NCI-H1092 (cell line): ENCODE measurements at regions not wholly inside any gene's neighbourhood (a gene's known extent, or its start where the extent isn't known, plus 50 kb on each side); places are given as distances from the start of the nearest gene placed in this dataset.

Source experiments
- DNase-seq: peaks from one replicate; lab custom pipeline; 2025; lab: John Stamatoyannopoulos, UW

DNA sequence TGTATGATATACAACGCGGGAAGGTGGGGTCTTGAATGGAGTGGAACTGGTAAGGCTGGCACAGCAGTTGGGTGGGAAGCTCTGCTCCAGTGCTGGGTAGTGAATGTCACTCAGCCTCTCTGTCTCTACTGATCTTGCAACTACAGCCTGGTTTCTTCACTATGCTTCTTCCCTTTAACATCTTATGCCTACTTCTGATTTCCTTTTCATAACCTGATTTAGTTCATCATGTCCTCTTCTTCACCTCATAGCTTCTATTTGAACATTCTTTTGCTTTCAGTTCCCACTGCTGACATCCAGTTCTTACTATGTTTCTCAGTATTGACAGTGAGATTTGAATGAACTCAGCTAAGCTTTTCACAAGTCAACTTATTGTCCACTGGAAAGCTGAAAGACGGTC lies 286.2 kb downstream of the ARL6IP6 start:
- no peak for DNase-seq

DNA sequence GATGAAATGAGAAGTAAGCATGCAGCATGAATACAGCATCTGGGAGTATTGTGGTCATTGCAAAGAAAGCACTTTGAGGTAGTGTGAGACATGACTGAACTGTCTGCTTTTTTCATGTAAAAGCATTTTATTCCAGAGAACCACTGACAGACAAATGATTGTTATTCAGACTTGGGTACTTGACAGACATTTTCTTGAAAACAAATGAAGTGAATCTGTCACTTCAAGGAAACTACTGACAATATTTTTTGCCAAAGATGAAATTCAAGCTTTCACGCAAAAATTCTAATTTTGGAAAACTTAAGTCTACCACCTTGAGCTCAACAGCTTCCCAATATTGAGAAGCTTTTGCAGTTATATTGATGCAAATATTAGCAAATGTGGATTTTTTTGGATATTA lies 255.7 kb downstream of the ARL6IP6 start:
- DNase-seq: no peak

DNA sequence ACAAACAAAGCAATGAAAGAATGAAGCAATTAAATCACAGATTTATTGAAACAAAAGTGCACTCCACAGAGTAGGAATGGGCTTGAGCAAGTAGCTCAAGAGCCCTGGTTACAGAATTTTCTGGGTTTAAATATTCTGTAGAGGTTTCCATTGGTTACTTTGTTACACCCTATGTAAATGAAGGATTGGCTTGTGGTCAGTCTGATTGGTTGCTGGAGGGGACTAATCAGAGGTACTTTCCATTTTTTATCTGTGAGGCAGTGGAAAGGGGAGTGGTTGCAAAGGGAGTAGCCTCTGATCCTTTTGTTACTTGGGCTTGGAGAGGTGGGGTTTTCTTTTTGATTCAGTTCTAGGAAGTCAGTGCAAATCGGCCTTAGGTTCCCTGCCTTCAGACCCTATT lies 253.3 kb downstream of the ARL6IP6 start:
- no peak for DNase-seq

DNA sequence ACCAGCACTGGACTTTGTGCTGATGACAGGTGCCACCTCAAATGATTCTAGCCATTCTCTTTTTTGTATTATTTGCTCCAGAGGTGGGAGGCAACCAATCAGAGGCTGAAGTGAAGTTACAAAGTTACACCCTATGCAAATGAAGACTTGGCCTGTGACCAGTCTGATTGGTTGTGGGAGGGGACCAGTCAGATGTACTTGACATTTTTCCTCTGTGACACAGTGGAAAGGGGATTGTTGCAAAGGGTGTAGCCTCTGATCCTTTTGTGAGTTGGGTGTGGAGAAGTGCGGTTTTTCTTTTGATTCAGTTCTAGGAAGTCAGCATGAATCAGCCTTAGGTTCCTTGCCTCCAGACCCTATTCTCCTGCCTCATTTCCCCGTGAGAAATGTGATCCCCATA lies 244.0 kb downstream of the ARL6IP6 start:
- DNase-seq: no peak

DNA sequence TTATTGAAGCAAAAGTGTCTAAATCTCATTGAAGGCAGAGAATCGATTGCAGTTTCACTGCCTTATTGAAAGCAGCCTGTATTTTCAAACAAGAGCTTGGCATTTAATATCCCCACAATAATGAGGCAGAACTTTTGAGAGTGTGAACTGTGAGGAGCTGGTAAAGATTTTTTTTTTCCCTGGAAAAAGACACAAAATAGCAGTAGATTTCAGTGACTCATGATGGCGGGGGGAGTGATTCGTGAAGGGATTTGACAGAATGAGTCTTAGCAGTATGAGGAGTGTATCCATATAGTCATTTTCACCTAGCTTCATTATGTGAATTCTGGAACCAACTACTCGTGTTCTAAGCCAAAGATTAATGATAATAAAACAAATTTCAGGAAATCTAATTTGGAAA lies 242.9 kb downstream of the ARL6IP6 start:
- no peak for DNase-seq

DNA sequence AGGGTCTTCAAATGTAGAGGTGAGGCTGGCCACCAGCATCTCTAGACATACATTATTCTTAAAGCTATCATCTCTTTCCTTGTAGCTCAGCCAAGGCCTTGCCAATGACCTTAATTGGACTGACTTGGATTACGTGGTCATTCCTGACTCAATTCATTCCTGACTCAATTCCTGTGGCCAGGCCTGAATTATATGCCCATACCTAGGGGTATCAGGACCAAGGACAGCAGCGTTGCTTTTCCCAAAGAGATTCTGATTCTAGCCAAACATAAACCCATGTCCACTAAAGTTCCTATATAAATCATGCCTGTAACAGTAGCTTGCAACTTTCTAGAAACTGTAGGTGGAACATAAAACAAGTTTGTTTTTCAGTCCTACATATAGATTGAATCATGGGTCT lies 231.7 kb downstream of the ARL6IP6 start:
- no peak for DNase-seq

DNA sequence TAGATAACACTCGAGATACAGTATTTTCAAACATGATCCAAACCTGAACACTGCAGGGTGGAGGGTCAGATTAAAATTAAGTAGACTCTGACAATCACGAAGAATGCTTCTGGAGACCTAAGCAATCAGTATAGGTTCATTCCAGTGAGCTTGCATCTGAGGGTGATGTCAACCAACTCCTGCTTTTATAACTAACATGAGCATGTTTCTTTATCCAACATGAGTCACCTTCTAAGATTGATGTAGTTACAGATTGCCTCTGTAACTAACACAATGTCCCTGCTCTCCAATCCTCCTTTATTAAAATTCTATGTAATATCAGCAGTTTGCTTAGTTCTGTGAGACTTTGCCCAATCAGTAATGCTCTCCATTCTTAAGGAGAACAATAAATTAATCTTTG lies 225.7 kb downstream of the ARL6IP6 start:
- DNase-seq: no peak

DNA sequence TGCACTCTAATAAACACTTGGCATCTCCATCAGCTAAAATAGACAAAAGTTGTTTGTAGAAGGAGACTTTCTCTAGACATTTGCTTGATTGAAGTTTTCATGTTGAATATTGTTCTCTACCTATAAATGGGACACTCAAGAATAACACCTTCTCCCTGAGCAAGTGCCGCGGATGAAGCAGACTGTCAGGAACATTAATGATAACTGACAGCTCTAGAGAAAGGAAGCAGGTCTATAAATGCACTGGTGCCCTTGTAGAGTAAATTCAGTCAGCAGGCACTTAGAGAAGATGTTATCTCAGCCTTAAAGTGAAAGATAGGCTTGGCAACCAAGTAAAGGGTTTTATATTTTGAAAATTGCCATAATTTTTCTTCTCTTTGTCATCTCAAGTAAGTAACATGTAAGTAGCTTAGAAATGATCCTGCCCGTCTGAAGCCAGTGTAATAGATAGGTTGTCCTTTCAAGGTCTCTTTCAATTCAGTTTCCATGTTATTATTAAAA lies 224.6 kb downstream of the ARL6IP6 start:
- no peak for DNase-seq

DNA sequence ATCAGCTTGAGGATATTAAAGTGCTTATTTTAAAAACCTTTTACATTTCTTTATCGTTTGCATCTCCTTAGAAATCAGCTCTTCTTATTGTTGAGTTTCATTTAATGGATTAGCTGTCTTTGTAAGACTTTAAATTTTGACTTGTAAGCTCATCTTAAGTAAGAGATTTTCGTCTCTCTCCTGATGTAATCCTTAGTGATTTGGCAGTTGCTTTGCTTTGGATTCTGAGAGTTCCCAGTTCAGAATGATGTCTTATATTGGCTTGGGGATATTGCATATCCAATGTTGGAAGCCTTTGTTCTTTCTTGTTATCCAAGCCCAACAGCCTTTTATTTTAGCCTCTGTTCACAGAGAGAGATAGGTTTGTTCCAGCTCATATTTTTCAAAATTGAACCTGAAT lies 212.1 kb downstream of the ARL6IP6 start:
- no peak for DNase-seq

DNA sequence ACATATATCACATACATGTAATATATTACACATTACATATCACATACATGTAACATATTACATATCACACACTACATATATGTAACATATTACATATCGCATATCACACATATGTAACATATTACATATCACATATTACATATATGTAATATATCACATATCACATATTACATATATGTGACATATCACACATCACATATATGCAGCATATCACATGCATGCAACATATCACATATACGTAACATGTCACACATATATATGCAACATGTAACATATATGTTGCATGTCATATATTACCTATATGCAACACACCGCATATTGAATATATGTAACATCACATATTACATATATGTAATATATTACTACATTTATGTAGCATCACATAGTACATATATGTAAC lies 211.2 kb downstream of the ARL6IP6 start:
- DNase-seq: no peak

DNA sequence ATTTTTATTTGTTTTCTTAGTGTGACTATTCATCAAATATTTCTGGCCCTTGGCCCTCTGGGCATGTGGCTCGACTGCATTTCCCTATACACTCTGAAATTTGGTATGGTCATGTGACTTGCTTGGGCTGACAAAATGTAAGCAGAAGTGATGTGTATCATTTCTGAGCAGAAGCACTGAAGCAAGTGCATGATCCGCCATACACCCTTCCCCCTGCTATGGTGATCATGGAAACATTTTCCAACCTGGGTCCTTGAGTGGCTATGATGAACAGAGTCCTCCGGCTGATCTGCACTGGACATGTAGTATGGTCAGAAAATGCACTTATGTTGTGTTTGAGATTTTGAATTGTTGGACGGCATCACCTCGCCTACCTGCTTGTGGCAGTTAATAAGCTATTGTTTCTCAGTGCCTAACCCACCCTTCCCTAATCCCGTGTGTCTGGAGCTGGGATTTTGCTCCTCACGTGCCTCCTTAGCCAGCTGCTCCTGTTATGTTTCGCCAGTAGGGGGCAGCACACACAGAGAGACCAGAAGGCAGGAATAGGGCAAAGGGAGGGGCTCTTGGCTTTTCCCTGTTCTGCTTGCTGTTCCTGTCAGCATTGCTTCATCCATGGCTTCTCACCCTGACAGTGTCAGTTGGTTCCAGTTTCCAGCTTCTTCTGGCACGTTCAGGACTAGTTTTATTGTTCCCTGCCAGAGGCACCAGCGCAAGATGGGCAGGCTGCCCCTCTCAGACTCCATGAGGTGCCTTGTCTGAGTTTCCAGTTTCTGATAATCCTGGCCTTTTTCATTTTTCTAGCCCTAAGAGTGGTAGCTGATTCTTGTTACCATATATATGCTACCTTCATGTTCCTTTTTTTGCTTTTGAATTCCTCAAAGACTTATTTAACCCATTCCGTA lies 207.4 kb downstream of the ARL6IP6 start:
- peak; percentile 34 for DNase-seq

DNA sequence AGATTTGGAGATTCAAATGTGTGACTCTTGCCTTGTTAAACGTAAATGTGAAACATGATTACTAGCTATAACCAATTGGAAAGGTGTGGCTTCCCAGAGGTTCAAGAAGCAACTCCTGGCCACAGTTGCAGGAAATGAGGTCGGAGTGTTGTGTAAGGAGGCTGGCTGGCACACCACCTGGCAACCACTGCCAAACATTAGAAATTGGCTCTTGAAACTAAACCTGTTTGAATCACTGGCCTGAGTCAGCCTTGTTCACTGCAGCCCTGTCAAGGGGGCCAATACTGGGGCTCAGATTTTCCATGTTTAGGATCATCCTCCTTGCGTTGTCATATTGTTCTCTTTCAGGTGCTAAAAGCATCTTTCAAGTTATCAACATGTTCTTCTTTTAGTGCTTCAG lies 206.3 kb downstream of the ARL6IP6 start:
- peak; percentile 0 for DNase-seq

DNA sequence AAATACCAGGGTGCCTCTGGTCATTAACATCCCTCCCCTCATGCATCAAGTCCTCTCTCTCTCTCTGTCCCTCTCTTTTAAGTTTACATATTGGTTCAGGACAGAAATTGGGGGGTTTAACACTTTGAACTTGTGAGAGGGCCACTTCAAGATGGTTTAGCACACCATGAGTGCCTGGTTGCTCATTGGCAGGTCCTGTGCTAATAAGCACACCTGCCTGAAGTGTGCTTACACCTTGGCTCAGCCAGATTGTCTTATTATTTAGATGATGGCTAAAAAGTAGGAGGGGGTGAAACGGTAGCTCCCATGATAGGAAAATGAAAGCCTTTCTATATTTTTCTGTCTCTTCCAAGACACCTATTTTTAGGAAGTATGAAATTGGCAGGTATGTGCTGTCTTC lies 205.8 kb downstream of the ARL6IP6 start:
- no peak for DNase-seq

DNA sequence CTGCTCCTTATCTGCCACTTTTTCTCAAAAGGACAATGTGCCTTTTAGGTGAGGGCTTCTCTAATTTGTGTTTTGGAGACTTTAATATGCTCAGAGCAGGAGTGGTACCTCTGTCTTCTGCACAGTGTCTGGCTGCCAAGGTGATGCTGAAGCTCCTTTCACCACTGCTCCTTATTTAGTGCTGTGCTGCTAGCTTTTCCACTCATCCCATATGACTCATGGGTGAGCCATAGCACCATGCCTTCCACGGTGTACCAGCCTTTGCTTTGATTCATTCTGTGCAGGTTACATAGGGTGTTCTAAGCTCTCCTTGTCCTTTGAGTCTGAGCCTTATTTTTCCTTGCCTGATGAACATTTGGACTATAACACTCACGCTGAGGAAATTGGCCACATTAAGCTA lies 202.4 kb downstream of the ARL6IP6 start:
- no peak for DNase-seq

DNA sequence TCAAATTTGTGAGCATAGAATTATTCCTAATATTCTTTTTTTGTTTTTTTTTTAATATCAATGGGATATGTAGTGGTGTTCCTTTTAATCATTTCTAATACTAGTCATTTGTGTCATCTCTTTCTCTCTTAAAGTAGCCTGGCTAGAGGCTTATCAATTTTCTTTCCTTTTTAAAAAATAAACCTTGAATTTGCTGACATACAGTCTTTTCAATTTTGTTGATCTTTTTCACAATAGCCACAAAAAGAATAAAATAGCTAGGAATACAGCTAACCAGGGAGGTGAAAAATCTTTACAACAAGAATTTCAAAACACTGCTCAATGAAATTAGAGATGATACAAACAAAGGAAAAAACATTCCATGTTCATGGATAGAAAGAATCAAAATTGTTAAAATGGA lies 192.6 kb downstream of the ARL6IP6 start:
- no peak for DNase-seq

DNA sequence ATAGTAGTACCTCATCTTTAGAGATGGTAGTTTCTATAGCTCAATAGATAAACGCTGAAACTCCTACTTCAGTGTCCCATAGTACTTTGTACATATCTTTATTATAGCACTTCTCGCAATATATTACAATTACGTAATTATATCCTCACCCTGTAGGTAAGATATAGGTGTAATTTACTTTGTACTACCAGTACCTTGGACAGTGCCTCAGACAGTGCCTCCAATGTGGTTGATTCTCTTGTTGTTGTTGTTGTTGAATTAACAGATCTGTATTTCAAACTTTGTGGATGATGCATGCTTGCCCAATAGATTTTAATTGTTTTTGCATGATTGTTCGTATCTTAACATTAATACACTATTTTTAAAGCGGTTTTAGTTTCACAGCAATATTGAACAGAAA lies 188.6 kb downstream of the ARL6IP6 start:
- DNase-seq: no peak

DNA sequence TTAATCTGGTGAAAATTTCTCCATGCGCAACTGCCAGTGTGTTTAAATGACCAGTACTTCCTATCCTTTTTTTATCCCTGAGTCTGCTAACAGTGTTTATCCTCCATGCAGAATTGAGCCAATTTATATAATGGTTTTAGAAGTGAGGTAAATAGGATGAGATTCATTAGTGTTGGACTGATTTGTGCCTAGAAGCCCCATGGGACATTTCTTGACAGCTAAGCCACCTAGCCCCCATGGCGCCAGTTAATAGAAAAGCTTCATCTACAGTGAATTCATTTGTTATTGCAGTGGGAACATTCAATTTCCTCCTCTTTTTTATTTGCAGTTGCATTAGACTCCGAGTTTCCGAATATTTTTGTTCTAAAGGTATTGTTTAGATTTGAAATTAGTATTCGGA lies 175.6 kb downstream of the ARL6IP6 start:
- no peak for DNase-seq

DNA sequence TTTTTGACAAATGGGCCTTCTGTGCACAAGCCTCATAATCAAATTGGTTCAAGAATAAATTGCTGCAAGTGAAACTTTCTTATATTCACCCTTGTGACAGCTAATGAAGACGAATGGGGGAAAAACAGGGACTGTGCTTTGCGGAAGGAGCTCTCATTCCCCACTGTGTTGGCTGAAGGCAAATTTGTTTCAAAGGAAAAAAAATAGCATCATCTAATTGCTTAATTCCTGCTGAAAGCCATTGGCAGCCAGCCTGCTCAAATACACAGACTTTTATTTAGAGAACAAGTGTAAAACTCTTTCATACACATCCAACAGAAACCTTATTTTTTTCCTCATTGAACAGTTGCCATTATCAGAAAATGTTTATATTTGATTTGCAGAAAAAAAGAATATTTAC lies 172.3 kb downstream of the ARL6IP6 start:
- no peak for DNase-seq

DNA sequence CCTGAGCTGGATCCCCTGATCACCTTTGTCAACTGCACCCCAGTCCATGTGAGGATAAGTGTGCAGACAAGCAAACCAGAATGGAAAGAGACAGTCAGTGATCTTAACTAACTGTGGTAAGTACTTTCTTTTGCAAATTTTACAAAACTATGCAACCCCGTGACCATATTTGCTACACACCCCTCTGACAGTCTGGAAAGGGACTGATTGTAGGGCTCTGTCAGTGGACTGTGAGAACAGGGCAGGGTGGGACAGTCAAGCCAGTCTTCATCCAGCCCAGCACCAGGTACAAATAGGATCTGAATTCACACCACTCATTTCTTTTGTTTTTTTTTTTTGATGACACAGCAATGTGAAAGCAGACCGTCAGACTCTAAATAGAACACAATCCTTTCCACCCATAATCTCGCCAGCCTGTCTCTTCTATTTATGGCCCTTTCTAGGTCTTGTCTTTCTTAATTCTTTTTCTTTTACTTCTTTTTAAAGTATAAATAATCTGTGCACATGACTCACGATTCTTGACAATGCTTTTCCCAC lies 165.6 kb downstream of the ARL6IP6 start:
- DNase-seq: no peak

DNA sequence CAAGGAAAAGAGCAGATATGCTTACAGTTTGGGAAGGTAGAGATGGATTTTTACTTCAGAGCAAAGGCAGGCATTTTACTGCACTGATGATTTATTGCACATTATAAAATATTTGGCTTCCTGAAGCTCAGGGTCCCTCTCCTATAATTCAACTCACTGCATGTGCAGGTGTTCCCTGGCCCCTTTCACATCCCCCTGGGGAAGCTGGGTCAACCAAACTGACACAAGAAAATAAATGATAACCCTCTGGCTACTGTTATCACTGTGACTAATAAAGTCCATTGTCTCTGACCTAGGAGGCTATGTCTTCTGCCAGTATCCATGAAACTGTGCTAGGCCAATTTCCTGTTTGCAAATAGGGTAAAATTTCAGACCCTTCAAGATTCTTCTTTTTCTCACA lies 163.1 kb downstream of the ARL6IP6 start:
- no peak for DNase-seq

DNA sequence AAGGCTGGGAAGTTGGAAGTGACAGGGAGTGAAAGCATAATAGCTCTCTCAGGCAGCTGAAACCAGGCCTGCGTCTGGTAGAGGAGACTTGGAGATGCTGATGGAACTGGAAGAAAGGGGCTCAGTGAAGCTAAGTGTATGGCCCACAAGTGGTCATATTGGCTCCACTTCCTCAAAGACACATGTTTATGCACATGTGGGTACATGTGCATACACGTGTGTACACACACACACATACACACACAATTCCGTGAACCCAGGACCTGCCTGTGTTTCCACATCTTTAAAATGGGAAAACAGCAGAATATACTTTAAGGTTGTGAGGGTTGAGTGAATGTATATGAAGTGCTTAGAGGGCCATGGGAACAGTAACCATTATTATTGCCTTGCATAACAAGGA lies 160.9 kb downstream of the ARL6IP6 start:
- no peak for DNase-seq

DNA sequence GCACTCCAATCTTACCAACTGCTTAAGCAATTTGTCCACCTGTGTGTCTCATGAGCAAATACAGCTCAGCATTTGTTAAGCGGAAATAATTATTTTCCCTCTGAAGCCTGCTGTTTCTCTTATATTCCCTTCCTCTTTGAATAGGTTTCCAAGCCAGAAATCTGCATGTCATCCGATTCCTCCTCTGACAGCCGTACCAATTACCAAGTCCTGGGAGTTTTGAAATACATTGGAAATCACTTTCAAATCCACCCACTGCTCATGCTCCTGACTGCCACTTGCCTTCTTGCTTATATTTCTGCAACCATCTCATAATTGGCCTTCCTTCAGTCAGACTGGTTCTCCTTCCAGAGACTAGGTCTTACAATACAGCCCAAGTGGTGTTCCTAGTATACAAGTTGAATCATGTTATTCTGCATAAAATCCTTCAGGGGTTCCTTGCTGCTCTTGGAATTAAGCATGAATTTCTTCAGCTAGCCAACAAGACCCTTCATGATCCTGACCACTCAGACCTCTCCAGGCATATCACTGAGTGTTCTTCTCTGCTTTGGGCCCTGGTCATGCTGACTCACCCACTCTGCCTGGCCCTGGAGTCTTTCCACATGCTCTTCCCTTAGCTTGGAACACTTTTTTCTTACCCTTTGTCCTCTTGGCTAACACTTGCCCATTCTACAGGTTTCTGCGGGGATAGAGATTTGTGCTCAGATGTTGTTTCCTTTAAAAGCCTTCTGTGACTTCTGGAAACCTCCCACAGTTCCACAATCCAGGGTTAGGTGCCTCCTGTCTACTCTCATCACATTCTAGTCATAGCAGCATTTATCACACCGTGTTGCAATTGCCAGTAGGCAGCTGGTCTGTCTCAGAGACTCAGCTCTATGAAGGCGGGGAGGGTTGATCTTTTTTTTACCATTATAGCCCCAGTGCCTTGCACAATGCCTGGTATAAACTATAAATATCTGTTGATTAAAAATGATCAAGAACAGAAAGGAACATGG lies 157.6 kb downstream of the ARL6IP6 start:
- no peak for DNase-seq

DNA sequence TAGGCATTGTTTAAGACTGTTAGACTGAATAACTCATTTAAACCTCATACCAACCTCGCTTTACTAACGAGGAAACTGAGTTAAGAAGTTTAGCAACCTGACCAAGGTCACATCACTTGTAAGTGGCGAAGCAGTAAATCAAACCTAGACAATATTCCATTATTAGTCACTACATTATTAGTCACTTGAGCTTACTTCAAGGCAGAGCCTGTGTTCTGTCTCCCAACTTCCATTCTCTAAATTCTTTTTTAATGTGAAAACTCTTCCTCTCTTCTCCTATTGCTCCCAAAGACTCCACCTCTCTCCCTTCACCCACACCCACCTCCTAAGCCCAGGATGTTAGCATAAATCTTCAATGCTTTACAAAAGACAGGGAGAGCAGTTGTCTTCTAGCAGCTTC lies 156.5 kb downstream of the ARL6IP6 start:
- DNase-seq: no peak
